Esophagus squamous epithelium (tissue), 5 donors: ENCODE measurements at regions not wholly inside any gene's neighbourhood (a gene's known extent, or its start where the extent isn't known, plus 50 kb on each side); places are given as distances from the start of the nearest gene placed in this dataset.
"Not testable (repeated sequence)": the region's sequence is repeated elsewhere in the genome, so short reads cannot be mapped to it uniquely, and the experiment has no call there.

ENCODE experiments used
- DNase-seq: peaks from one replicate; lab custom pipeline; 2025; lab: John Stamatoyannopoulos, UW
- H3K27ac ChIP-seq, 4 donors: fragments of 200-600 bp; sonication (generic); one replicate each; pipeline ENCODE4 v1.5.1; 2016 to 2019; ENCODE audit warnings: mild to moderate bottlenecking in 1 of 4
- H3K27me3 ChIP-seq, 4 donors: fragments of 200-600 bp; sonication (generic); 1 replicate in 3 of 4; 2 replicates in 1 of 4; pipeline versions ENCODE4 v1.5.1 to v1.6.0; 2017 to 2021; ENCODE audit warnings: antibody characterized with exemption in 1 of 4
- H3K36me3 ChIP-seq, 3 donors: fragments of 200-600 bp; sonication (generic); one replicate each; pipeline ENCODE4 v1.5.1; 2016 to 2019
- H3K4me1 ChIP-seq, 3 donors: fragments of 200-600 bp; sonication (generic); one replicate each; pipeline ENCODE4 v1.5.1; 2017 to 2019
- H3K4me3 ChIP-seq, 4 donors: fragments of 200-600 bp; sonication (generic); 1 replicate in 3 of 4; 2 replicates in 1 of 4; pipeline ENCODE4 v1.5.1; 2016 to 2019; ENCODE audit warnings: mild to moderate bottlenecking in 2 of 4, moderate library complexity in 1 of 4
- H3K9me3 ChIP-seq, 3 donors: fragments of 200-600 bp; sonication (generic); one replicate each; pipeline ENCODE4 v1.5.1; 2016 to 2019
- POLR2A ChIP-seq, 4 donors: fragments of 450-650 bp; IDR thresholded peaks; one replicate each; pipeline ENCODE4 v1.6.1; 2017; ENCODE audit warnings: antibody characterized with exemption in 4 of 4, mild to moderate bottlenecking in 4 of 4, moderate library complexity in 3 of 4
- WGBS, 2 donors: methylation state at CpG; one replicate each; pipeline ENCODE4 v1.1.5; 2018; 5-methylcytosine and 5-hydroxymethylcytosine counted together
- intact Hi-C: fragments of 100-400 bp; cut with DNase I; formaldehyde crosslinking; loops from one replicate; pipeline ENCODE4 v1.15.0; 2022
- TF ChIP-seq, protein P1 (sequence below), 6 experiments: fragments of 450-650 bp in 4 of 6; fragments of 200-600 bp in 2 of 6; sonication (generic) in 2 of 6; IDR thresholded peaks; one replicate each; pipeline ENCODE4 v1.5.1; 2016 to 2019; ENCODE audit warnings: antibody characterized with exemption in 6 of 6, mild to moderate bottlenecking in 4 of 6, moderate library complexity in 4 of 6
- donor health status: DM: yes; HTN: yes; CAD: no.

DNA sequence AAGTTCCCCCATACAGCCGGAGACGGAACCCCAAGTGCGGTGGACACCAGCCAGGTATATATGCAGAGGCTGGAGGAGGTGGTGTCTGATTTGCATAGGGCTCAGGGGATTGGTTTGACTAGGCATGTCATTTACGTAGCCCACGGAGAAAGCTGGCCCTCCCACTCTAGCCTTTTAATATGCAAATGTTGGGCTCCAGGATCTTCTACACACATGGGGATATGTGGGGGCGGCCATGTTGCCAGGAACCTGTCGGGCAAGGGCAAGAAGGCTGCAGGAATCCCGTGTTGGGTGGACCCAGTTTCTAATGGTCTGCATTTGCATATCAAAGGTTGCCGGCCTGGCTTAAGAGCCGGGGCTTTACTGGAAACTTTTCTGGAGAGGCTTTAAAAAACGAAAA, 57.4 kb downstream of the FTHL17 start:
- H3K36me3 ChIP-seq, H3K27me3 ChIP-seq, H3K27ac ChIP-seq, H3K4me1 ChIP-seq, H3K9me3 ChIP-seq, intact Hi-C loops, DNase-seq, H3K4me3 ChIP-seq: not testable (repeated sequence)
- WGBS, 2 donors, result 84 to 100% methylated on average over 3 to 8 of the region's 11 CpGs

DNA sequence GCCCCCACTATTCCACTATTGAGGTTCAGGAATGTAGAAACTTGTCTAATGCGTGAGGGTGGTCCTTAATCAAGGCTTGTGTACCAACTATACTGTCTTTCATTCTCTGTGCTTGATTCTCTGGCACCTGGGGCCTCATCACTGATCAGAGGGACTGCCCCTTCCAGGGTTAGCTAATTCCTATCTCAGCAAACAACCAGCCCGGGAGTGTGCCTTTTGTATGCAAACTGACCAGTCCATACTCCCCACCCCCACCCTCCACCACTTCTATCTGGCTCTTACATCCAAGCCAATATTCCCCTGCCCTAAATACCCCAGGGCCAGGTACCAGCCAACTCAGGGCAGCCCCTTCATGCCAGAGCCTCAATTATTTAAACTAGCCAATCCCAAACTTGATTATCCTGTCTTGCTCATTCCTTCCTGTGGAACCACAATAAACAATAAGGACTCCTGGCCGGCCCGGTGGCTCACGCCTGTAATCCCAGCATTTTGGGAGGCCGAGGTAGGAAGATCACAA, 59.3 kb downstream of the FTHL17 start:
- H3K9me3 ChIP-seq, result no peaks in the 10 kb centered on the region
- intact Hi-C loops, result no loop called here
- no peak overlapping the region for H3K4me3 ChIP-seq
- no peaks in the 10 kb centered on the region for H3K27me3 ChIP-seq
- TF ChIP-seq, protein P1, sequence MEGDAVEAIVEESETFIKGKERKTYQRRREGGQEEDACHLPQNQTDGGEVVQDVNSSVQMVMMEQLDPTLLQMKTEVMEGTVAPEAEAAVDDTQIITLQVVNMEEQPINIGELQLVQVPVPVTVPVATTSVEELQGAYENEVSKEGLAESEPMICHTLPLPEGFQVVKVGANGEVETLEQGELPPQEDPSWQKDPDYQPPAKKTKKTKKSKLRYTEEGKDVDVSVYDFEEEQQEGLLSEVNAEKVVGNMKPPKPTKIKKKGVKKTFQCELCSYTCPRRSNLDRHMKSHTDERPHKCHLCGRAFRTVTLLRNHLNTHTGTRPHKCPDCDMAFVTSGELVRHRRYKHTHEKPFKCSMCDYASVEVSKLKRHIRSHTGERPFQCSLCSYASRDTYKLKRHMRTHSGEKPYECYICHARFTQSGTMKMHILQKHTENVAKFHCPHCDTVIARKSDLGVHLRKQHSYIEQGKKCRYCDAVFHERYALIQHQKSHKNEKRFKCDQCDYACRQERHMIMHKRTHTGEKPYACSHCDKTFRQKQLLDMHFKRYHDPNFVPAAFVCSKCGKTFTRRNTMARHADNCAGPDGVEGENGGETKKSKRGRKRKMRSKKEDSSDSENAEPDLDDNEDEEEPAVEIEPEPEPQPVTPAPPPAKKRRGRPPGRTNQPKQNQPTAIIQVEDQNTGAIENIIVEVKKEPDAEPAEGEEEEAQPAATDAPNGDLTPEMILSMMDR (IDR thresholded peaks at IDR 0.05), result no peak
- TF ChIP-seq POLR2A (IDR thresholded peaks at IDR 0.05), result no peak
- WGBS, 2 donors, result 62 to 70% methylated on average over 2 of the region's 6 CpGs
- no peak overlapping the region for H3K27ac ChIP-seq
- DNase-seq, result no peak
- H3K4me1 ChIP-seq, result no peaks in the 10 kb centered on the region
- no peaks in the 10 kb centered on the region for H3K36me3 ChIP-seq

DNA sequence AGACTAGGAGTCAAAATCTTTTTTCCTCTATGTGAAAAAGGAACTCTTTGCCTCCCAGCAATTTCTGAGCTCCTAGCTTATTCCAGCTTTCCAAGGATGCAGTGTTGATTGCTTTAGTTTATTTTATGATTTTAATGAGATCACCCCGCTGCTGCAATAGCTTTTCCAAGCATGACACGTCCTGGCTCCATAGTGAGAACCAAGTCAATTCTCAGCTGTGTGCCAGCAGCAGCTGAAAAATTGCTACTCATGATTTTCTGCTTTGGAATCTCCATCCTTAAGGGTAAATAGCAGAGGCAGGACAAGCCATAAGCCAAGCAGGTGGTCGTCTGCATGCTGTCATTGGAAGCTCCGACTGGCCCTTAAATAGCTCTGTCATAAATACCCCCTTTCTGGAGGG, 64.5 kb downstream of the FTHL17 start:
- no peak for DNase-seq
- WGBS, 2 donors, result 21 to 48% methylated on average over 2 to 4 of the region's 4 CpGs
- no peaks in the 10 kb centered on the region for H3K27me3 ChIP-seq
- H3K36me3 ChIP-seq, result no peaks in the 10 kb centered on the region
- H3K4me3 ChIP-seq, result no peak overlapping the region
- intact Hi-C loops, result no loop called here
- no peaks in the 10 kb centered on the region for H3K9me3 ChIP-seq
- no peaks in the 10 kb centered on the region for H3K4me1 ChIP-seq
- H3K27ac ChIP-seq, result no peak overlapping the region
- TF ChIP-seq, protein P1 (IDR thresholded peaks at IDR 0.05), result no peak
- TF ChIP-seq POLR2A (IDR thresholded peaks at IDR 0.05), result no peak

DNA sequence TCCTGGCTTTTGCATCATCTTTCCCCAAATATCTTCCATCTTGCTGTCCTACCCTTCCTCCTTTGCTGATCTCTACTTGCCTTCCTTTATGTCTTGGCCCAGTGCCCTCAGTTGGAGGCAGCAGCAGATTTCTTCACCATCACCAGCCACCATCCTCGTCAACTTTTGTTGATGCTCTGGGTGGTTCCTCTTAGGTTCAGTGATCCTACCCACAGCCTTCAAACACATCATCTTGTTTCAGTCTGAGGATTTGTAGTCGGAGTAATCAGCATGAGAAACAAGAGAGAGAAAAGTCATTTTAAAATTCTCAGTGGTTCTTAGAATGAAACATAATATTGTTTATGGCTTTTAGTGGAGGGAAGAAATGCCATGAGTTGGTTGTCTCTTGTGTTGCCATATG, 65.8 kb downstream of the FTHL17 start:
- Histone ChIP-seq H3K9me3 (no peaks in the 10 kb centered on the region), H3K36me3 (no peaks in the 10 kb centered on the region), H3K4me1 (no peaks in the 10 kb centered on the region), H3K27me3 (no peaks in the 10 kb centered on the region), H3K27ac (no peak overlapping the region), H3K4me3 (no peak overlapping the region)
- 55 to 64% methylated on average over 2 of the region's 2 CpGs for WGBS, 2 donors
- TF ChIP-seq POLR2A (IDR thresholded peaks at IDR 0.05), result no peak
- TF ChIP-seq, protein P1 (IDR thresholded peaks at IDR 0.05), result no peak
- DNase-seq, result no peak
- intact Hi-C loops, result no loop called here

DNA sequence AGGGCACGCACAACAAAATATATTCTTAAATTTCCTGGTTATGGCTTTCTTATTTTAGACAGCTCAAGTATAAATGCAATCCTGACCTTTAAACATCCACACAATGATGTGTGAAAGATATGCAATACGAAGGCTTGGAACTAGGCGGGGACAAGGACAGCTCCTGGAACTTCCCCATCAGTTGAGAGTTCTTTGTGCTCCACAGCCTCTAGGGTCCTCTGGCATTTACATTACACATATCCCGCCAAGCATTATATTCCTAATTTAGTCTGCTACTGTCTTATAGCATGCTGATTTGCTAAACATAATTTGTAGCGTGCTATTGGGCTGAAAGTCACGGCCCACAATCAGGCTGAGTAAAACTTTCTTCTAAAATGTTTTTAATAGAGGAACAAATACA, 74.4 kb downstream of the FTHL17 start:
- no peak for TF ChIP-seq POLR2A (IDR thresholded peaks at IDR 0.05)
- Histone ChIP-seq H3K27ac (no peak overlapping the region), H3K9me3 (no peaks in the 10 kb centered on the region), H3K36me3 (no peaks in the 10 kb centered on the region), H3K27me3 (no peaks in the 10 kb centered on the region), H3K4me3 (no peak overlapping the region), H3K4me1 (no peaks in the 10 kb centered on the region)
- DNase-seq, result no peak
- intact Hi-C loops, result no loop called here
- WGBS, 2 donors, result 45 to 53% methylated on average over 6 of the region's 6 CpGs

DNA sequence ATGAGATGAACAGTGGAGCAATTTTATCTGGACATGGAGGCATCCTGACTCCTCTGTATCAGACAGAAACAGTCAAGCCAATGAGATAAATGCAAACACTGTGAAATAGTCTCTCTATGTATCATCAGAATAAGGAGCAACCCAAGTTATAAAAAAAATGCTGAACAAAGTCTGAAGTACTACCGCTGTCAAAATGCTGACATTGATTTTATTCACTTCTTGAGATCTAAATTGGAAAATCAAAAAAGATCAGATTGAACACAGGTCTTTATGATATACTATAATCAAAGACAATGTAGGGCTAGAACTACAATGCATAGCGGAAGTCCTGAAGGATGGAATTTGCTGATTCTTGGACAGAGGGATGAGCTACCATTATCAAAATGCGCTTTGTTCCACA, 76.1 kb downstream of the FTHL17 start:
- TF ChIP-seq POLR2A (IDR thresholded peaks at IDR 0.05), result no peak
- TF ChIP-seq, protein P1 (IDR thresholded peaks at IDR 0.05), result no peak
- Histone ChIP-seq H3K27ac (no peak overlapping the region), H3K27me3 (no peaks in the 10 kb centered on the region), H3K36me3 (no peaks in the 10 kb centered on the region), H3K4me1 (no peaks in the 10 kb centered on the region), H3K4me3 (no peak overlapping the region), H3K9me3 (no peaks in the 10 kb centered on the region)
- no peak for DNase-seq
- 86 to 94% methylated on average over 2 to 3 of the region's 3 CpGs for WGBS, 2 donors
- intact Hi-C loops, result no loop called here
